ENCODE measurements at regions not wholly inside any gene's neighbourhood (a gene's known extent, or its start where the extent isn't known, plus 50 kb on each side); places are given as distances from the start of the nearest gene placed in this dataset.

- TF ChIP-seq CTCF (IDR thresholded peaks at IDR 0.05; ENCODE audit: low read length), result no peak
- no peak for TF ChIP-seq EZH2 (optimal IDR thresholded peaks at IDR 0.05; ENCODE audit: low read depth, low read length)
Measured at GRCh38 chr4:124053872-124054538, 657.4 kb downstream of the SPRY1 start.

Measured in MM.1S (cell line).